ENCODE measurements at regions not wholly inside any gene's neighbourhood (a gene's known extent, or its start where the extent isn't known, plus 50 kb on each side); places are given as distances from the start of the nearest gene placed in this dataset.

DNA sequence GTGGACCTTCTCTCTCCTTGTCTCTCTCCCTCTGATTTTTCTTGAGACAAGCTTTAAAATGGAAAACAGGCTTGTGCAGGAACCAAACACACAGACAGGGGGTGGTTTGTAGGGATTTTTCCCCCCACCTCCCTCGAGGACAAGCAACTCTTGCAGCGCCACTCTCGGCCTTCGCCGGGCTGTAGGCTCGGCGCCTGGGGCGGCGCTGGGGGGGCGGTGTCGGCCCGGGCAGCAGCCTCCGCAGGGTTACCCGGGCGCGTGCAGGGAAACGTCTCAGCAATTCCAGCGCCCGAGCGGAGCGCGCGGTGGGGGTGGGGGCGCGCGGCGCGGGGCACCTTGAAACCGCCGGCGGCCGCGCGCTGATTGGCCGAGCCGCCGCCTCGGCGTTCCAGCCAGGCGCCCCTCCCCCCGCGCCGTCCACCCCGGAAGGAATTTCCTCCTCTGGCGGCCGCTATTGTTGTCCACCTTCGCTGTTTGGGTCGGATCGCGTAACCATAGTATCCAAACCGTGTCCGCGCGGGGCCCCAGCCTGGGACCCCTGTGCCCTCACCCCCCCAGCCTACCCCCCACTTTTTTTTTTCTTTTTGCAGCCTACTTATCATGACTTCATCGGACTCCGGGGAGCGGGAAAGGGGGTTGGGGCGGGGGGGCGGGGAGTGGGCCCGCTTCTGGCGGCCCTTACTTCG is 59.8 kb upstream of the ACOT11 start (continued):
- TF ChIP-seq ZNF12 (CRISPR knock-in tag; IDR thresholded peaks at IDR 0.05) (no peak), CBFA2T2 (conservative IDR thresholded peaks at IDR 0.05) (no peak), NR1H2 (CRISPR knock-in tag; IDR thresholded peaks at IDR 0.05) (no peak), CHCHD3 (CRISPR knock-in tag; IDR thresholded peaks at IDR 0.05) (no peak), ZNF232 (CRISPR knock-in tag; IDR thresholded peaks at IDR 0.05) (no peak), COPS2 (conservative IDR thresholded peaks at IDR 0.05) (no peak), BMI1 (IDR thresholded peaks at IDR 0.05; ENCODE audit: low read length) (no peak), ZNF830 (CRISPR knock-in tag; IDR thresholded peaks at IDR 0.05) (no peak), PHF21A (IDR thresholded peaks at IDR 0.05; ENCODE audit: borderline replicate concordance, low read depth) (no peak), ZSCAN29 (IDR thresholded peaks at IDR 0.05) (peak; percentile 84; the same call in 1 of the 2 replicates), RBM17 (IDR thresholded peaks at IDR 0.05; ENCODE audit: borderline replicate concordance, low read depth, low read length) (no peak), NUFIP1 (IDR thresholded peaks at IDR 0.05; ENCODE audit: partially characterized antibody) (no peak), NEUROD1 (IDR thresholded peaks at IDR 0.05; ENCODE audit: borderline replicate concordance, low read depth, low read length, partially characterized antibody) (peak; percentile 86), NCOR1 (IDR thresholded peaks at IDR 0.05) (peak; percentile 57; the same call in 1 of the 2 replicates), ZNF121 (CRISPR knock-in tag; conservative IDR thresholded peaks at IDR 0.05) (no peak)
- TF ChIP-seq, protein P1, sequence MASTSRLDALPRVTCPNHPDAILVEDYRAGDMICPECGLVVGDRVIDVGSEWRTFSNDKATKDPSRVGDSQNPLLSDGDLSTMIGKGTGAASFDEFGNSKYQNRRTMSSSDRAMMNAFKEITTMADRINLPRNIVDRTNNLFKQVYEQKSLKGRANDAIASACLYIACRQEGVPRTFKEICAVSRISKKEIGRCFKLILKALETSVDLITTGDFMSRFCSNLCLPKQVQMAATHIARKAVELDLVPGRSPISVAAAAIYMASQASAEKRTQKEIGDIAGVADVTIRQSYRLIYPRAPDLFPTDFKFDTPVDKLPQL (IDR thresholded peaks at IDR 0.05; ENCODE audit: extremely low read depth, insufficient read length): no peak
- TF ChIP-seq, protein P2, sequence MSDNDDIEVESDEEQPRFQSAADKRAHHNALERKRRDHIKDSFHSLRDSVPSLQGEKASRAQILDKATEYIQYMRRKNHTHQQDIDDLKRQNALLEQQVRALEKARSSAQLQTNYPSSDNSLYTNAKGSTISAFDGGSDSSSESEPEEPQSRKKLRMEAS (CRISPR knock-in tag; IDR thresholded peaks at IDR 0.05): peak; percentile 77
- TF ChIP-seq, protein P3, sequence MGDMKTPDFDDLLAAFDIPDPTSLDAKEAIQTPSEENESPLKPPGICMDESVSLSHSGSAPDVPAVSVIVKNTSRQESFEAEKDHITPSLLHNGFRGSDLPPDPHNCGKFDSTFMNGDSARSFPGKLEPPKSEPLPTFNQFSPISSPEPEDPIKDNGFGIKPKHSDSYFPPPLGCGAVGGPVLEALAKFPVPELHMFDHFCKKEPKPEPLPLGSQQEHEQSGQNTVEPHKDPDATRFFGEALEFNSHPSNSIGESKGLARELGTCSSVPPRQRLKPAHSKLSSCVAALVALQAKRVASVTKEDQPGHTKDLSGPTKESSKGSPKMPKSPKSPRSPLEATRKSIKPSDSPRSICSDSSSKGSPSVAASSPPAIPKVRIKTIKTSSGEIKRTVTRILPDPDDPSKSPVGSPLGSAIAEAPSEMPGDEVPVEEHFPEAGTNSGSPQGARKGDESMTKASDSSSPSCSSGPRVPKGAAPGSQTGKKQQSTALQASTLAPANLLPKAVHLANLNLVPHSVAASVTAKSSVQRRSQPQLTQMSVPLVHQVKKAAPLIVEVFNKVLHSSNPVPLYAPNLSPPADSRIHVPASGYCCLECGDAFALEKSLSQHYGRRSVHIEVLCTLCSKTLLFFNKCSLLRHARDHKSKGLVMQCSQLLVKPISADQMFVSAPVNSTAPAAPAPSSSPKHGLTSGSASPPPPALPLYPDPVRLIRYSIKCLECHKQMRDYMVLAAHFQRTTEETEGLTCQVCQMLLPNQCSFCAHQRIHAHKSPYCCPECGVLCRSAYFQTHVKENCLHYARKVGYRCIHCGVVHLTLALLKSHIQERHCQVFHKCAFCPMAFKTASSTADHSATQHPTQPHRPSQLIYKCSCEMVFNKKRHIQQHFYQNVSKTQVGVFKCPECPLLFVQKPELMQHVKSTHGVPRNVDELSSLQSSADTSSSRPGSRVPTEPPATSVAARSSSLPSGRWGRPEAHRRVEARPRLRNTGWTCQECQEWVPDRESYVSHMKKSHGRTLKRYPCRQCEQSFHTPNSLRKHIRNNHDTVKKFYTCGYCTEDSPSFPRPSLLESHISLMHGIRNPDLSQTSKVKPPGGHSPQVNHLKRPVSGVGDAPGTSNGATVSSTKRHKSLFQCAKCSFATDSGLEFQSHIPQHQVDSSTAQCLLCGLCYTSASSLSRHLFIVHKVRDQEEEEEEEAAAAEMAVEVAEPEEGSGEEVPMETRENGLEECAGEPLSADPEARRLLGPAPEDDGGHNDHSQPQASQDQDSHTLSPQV (IDR thresholded peaks at IDR 0.05): peak; percentile 91
- TF ChIP-seq, protein P4, sequence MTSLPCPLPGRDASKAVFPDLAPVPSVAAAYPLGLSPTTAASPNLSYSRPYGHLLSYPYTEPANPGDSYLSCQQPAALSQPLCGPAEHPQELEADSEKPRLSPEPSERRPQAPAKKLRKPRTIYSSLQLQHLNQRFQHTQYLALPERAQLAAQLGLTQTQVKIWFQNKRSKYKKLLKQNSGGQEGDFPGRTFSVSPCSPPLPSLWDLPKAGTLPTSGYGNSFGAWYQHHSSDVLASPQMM (CRISPR knock-in tag; IDR thresholded peaks at IDR 0.05): no peak
- TF ChIP-seq, protein P5, sequence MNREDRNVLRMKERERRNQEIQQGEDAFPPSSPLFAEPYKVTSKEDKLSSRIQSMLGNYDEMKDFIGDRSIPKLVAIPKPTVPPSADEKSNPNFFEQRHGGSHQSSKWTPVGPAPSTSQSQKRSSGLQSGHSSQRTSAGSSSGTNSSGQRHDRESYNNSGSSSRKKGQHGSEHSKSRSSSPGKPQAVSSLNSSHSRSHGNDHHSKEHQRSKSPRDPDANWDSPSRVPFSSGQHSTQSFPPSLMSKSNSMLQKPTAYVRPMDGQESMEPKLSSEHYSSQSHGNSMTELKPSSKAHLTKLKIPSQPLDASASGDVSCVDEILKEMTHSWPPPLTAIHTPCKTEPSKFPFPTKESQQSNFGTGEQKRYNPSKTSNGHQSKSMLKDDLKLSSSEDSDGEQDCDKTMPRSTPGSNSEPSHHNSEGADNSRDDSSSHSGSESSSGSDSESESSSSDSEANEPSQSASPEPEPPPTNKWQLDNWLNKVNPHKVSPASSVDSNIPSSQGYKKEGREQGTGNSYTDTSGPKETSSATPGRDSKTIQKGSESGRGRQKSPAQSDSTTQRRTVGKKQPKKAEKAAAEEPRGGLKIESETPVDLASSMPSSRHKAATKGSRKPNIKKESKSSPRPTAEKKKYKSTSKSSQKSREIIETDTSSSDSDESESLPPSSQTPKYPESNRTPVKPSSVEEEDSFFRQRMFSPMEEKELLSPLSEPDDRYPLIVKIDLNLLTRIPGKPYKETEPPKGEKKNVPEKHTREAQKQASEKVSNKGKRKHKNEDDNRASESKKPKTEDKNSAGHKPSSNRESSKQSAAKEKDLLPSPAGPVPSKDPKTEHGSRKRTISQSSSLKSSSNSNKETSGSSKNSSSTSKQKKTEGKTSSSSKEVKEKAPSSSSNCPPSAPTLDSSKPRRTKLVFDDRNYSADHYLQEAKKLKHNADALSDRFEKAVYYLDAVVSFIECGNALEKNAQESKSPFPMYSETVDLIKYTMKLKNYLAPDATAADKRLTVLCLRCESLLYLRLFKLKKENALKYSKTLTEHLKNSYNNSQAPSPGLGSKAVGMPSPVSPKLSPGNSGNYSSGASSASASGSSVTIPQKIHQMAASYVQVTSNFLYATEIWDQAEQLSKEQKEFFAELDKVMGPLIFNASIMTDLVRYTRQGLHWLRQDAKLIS (CRISPR knock-in tag; IDR thresholded peaks at IDR 0.05): no peak

All from K562 (cell line).